DMS 273 (cell line): ENCODE measurements at regions not wholly inside any gene's neighbourhood (a gene's known extent, or its start where the extent isn't known, plus 50 kb on each side); places are given as distances from the start of the nearest gene placed in this dataset.
A peak's percentile ranks its signal among the peaks of the same experiment; 100 is the strongest.
"Not testable (repeated sequence)": the region's sequence is repeated elsewhere in the genome, so short reads cannot be mapped to it uniquely, and the experiment has no call there.

Experiments
- DNase-seq: peaks from one replicate; lab custom pipeline; 2025; ENCODE audit not compliant: unreplicated experiment; lab: John Stamatoyannopoulos, UW

DNA sequence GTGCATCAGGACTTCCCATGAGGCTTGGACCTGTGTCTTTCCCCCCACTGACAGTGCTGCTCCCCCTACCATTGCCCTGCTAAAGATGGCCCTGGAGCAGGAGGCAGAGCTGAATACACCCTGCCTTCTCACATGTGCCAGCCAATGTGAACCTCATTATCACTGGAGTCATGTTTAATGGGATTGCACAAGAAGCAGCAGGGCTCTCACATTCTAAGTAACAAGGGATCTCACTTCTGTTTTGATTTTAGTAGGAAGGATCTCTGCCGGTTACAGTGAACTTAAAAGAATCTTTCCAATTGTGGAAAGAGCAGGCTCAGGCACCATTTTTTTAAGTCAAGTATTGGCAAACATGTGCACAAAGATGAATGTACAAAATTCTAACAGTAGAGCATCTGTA lies 322.1 kb upstream of the MEX3C start:
- DNase-seq = no peak

DNA sequence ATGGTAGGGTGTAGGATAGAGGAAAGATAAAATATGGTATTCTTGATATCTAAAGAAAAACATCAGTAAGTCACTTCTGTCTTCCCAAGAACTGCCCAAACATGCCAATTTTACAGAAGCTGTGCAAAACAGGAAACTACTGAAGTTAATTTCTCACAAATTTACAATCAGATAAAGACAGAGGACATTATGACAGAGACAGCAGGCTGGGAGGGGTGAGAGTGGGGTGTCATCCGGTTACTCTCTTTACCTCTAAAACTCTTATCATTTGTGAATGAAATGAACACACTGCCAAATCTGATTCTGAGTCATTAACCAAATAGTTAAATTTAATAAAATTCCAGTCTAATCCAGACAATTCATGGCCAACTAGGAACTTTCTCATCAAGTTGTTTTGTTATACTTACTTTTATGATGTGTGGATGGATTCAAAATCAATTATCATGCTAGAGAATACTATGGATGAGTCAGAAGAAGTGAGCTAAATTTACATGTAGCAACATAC lies 323.2 kb upstream of the MEX3C start:
- DNase-seq = no peak

DNA sequence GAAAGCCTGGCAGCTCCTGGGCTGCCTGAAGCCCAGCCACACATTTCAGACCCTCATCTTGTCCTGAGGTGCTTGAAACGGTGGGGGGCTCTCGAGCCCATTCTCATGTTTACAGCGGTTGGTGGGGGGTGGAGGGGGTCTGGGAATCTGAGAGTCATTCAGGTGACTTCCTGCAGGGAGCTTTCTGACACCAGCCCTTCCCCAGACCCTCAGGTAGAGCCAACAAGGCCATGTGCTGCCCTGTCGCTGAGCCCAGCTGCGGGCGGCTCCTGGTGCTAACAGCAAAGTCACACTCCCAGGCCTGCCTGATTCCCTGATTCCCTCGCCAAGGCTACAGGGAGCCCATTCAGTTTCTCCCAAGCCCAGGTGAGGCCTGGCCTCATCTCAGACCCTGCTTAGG lies 324.9 kb upstream of the MEX3C start:
- DNase-seq = no peak

DNA sequence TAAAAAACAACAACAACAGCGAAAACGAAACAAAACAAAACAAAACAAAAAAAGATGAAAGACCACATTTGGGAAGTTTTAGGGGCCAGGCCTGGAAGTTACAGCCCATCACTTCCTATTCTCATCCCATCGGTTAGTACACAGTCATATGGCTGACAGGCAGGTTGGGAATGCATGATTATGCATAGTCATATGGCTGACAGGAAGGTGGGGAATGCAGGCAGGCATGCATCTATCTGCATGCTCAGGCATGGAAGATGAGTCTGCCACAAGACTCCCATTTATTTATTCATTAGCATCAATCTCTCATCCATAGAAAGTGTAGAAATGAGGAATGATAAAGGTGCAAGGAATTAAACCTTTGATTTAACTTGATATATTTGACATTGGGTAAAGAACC lies 325.3 kb upstream of the MEX3C start:
- DNase-seq = no peak

DNA sequence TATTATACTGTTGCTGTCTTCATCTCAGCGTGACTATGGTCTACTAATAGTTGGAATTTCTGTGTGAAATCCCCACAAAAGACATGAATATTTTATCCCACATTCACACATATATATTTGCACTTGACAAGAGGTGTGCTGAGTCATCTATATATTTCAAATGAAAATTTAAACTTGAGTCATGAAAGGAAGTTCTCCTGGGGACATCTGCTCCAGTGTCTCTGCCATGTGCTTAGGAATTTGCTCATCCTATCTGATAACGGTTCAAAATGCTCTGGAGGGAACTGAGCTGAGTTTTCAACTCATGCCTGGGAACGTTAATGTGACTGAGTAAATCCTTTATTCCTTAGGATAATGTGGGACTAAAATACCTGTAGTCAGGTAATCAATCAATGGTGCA lies 326.2 kb upstream of the MEX3C start:
- no peak for DNase-seq

DNA sequence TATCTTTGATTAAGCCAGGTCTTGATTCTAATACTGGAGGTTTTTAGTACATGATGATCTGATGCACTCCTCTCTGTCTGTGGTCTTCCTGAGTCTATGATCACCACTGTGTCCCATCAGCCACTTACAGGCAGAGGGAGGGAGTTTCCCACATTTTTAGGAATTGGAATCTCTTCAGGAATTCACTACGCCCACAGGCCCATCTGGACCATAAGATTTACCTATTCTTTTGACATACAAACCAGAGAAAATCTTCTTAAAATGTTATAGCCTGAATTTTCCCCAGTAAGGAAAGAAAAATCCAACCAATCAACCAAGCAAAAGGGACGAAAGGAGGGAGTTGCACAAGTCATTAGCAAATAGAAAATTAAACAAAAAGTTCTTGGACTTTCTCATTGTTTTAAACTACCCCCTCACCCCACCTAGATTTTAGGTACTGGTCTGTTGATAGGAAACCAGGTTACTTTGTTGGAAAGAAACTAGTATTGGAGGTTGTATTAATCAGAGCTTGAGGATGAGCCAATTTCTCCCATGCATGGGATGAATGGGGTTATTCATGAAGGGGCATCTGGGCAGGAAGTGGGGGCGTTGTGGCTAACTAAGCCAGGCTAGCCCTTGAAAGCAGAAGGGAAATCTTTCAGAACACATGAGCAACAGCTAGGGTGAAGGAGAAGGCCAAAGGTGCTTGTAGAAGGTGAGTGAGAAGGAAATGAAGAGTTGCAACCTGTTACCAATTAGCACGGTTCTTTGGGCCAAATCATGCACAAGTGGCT lies 328.2 kb upstream of the MEX3C start:
- DNase-seq = no peak

DNA sequence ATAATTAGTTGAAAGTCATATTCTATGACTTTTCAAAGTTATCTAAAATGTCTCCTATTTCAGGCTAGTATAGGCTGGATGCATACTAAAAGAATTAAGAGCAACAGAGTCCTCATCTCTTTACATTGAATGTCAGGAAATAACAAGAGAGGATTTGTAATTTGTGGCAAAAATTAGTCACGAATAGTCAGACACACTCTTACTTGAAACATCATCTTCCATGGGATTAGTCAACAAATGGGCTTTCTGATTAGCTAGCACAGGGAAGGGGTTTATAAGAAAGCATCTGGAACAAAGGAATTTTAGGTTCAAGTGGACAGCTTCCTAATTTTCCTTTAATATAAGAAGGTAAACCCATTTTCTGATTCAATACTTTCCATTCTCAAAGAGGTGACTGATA lies 330.3 kb upstream of the MEX3C start:
- DNase-seq = no peak

DNA sequence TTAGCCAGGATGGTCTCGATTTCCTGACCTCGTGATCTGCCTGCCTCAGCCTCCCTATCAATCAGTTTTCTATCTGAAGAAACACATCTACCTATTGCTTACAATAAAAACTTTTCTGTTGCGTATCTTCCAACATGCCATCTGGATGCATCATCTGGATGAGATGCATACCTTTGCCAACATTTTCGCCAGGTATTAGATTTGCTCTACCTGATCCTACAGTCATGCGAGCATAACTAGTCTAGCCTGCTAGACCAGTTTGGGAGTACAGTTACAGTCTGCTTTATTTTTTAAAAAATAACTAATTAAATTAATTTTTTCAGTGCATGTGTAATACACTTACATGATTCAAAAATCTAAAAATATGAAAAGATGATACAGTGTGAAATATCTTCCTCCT lies 334.0 kb upstream of the MEX3C start:
- no peak for DNase-seq

DNA sequence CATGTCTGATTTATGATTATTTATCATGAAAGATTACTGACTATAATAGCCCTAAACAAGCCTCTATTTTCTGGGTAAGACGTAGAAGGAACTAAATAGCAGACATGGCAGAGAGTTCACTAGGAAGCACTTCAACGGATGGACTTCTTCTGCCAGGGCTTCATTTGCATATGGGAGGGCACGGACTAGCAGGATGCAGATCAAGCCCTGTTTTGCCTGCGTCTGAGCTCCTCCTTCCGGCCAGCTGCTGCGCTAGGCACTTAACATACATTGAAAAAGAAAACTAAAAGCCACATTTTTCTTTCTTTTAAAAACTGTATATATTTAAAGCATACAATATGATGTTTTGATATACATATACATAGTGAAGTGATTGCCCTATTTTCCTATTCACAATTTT lies 340.0 kb upstream of the MEX3C start:
- peak; percentile 67 for DNase-seq

DNA sequence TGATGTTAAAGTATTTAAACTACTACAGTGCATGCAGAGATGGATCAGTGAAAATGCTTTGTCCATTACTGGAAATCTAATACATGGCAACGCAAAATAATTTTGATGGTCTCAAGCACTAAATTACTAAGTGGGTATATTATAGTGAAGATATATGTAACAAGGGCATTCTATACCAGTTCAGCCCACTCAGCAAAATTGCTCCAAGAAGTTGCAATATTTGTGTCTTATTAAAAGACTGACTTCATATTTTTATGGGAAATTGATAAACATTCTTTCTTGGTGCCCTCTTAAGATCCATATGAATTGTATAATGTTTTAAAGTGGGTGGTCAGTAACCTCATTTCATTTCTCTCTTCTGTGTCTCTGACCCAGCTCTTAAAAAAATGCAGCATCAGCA lies 343.1 kb upstream of the MEX3C start:
- no peak for DNase-seq

DNA sequence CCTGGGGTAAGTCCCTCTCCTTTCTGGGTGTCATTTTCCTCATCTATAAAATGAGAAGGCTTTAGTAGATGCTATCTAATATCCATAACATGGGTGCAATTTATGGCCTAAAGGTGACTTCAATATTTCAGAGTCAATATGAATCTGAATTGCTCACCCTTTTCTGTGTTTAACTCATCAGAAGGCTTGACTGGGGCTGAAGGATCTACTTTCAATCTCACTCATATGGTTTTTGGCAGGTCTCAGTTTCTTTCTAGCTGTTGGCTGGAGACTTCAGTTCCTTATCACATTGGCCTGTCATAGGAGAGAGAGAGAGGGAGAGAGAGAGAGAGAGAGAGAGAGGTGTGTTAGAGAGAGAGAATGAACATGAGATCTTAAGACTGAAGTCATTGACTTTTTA lies 343.7 kb upstream of the MEX3C start:
- DNase-seq = no peak

DNA sequence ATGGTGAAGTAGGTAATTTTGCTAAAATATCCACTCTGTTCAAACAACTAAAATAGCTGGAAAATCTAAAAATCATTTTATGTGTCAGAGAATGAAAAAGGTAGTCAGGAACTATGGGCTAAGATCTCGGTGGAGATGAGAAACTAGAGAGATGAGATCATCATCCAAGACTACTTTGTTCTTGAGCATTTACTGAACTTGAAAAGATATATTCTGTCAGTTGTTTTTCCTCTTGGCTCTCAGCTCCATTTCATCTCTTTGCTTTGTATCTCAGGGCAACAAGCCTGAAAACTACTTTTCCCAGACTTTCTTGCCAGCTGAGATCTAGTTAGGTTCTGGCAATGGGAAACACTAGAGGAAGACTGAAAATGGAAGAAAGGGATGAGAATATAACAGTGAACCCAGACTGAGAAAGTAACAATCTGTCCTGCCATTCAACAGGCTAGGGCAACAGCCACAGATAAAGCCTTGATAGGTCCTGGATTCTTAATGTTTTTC lies 346.2 kb upstream of the MEX3C start:
- no peak for DNase-seq

DNA sequence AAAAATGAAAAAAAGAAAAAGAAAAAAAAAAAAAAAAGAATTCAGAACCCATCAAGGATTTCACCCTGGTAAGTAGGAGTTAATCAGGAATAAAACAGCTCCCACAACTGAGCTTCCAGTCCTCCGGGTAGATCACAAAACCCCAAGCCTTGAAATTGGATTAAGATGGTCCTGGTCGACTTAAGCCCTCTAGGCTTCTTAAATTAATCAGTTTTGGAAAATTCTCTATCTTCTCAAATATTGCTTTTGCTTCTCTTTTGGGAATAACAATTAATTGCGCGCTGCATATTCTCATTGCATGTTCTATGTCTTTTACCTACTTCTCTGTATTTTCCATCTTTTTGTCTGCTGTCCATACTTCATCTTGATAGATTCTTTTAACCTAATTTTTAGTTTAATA lies 348.0 kb upstream of the MEX3C start:
- DNase-seq = no peak

DNA sequence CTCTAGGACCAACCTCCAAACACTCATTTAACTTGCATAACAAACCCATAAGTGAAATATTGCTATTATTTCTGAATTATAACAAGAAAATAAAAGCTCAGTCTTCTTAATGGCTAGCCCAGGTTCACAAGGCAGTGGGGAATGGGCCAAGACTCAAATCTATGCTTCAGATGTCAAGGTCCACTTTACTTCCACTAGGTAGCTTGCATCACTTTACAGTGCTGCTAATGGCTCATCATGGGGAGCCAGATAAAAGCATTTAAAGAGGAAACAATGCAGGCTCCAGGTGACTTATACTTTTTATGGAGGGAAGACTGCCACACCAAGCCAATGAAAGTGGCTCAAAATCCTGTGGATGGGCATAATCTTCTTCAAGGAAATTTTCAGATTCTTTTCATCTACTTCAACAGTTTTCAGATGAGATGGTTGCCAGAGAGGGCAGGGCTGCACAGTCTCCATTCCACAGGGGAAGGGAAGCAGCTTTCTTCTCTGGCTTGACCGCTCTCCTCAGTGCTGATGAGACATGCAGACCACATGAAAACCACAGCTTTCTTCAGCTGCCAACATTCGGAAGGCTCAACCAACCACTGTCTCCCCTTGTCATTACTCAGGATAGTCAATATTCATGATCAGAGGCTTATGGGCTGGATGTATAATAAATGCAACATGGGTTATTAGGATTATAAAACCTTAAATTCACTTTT lies 361.9 kb upstream of the MEX3C start:
- DNase-seq = no peak

DNA sequence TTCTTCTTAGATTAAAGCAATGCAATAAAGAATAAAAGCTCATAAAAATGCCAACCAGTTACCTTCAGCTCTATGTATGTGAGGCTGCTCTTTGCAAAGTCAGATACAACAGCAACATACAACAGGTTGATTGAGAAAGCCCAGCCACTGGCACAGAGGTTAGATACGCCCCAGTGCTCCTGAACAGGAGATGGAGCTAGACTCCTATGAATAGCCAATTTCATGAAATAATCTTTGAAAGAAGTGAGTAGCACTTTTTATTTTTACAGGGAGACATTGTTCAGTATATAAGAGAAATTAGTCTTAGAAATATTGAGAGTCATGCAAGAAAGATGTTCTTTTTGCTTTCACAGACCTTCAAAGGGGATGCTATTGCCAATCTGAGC lies 362.4 kb upstream of the MEX3C start:
- DNase-seq = no peak

DNA sequence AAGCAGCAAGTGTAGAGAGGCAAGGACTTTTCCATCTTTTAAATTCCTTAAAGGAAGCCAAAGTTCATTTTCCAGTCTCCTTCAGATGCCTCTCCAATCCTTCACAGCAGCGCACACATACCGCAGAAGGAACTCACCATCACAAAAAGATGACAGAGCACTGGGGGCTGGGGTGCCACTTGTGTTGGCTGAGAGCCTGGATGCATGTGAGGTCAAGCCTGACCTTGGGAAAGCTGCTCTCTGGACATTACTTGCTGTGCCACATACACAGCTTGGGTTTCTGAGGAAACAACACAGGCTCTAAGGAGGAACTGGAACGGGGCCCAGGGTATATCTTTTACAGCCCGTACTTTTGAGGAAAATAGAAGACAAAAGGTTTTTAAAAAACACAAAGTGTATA lies 364.3 kb upstream of the MEX3C start:
- DNase-seq = no peak

DNA sequence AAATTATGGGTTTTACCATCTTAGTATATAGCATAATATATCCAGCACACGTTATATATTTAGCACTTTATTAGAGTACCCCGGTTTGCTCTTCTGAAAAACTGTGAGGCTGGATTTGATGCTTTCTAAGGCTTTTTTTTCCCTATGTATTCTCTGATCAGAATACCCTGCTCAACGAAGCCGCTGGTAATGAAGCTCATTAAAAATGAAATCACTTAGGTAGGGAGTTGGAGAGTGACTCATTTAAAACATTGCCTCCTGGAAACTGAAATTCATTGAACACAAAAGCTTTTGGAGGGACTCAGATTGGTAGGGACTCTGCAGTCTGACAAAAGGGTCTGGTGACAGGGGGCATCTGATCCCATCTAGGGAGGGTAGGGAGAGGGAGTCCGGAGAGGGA lies 365.4 kb upstream of the MEX3C start:
- DNase-seq = no peak

DNA sequence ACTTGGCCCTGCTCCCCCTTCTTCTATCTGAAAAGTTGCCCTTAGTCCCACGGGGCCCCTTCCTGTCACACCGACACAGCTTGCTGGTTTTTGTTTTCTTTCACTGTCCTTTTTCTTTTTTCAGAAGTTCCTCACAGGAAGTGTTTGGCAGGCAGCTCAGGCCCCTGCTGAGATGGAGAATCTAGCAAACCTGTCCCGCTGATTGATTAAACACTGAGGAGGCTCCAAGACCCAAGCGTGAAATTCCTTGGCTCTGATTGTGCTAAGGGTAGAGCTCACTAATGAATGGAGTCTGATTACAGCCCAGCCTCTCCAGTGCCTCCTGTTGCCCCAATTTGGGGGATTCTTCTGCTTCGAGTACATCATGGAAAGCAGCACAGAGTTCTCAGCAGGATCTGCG lies 365.9 kb upstream of the MEX3C start:
- DNase-seq = no peak

DNA sequence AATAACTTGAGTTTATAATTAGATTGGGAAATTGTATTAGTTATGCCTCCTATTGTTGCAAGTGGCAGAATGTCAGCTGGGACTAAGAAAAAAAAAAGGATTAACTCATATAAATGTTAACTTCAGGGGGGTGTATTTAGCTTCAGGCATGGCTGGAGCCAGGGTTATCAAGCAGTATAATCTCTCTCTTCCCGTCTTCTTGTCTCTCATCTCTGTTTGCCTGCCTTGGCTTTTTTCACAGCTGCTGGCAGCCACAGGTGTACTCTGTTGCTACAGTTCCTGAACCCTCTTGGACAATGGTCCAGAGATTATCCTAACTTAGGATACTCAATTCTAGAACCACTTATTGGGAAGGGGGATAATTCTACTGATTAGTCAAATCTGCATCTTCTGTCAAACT lies 370.7 kb upstream of the MEX3C start:
- no peak for DNase-seq

DNA sequence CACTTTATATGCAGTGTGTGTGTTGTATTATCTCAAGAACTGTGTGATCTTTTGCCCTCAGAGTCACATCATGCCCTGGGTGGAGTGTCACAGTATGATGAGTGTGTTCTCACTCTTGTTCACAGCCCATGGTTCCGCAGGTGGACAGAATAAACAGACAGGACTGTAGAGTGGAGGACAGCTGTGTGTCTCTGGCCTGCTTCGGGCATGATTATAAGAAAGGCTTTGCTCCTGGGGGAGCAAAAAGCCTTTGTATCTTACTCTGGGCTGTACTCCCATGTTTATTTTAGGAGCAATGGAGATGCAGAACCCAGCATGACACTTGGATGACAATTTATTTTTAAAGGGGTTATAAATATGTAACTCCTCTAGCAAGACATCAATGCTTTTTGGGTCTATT lies 371.7 kb upstream of the MEX3C start:
- no peak for DNase-seq

DNA sequence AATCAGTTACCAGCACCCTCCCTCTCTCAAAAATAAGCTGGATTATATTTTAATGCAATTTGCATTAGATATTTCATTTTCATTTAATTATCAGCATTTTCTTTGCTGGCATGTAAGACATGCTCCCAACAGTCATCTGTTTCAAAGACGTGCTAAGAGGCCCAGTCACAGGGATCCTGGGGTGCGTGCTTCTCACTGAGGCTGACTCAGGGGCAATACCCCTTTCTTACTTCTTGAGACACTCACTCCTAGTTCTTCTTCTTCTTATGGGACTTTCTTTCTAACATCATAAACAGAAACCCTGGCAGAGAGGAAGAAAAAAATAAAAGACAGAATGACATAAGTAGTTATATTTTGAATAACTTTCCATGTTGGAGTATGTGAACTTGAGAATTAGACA lies 372.1 kb upstream of the MEX3C start:
- no peak for DNase-seq

DNA sequence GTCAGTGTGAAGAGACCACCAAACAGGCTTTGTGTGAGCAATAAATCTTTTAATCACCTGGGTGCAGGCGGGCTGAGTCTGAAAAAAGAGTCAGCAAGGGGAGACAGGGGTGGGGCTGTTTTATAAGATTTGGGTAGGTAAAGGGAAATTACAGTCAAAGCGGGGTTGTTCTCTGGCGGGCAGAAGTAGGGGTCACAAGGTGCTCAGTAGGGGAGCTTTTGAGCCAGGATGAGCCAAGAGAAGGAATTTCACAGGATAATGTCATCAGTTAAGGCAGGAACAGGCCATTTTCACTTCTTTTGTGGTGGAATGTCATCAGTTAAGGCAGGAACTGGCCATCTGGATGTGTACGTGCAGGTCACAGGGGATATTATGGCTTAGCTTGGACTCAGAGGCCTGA lies 372.6 kb upstream of the MEX3C start:
- DNase-seq = not testable (repeated sequence)

DNA sequence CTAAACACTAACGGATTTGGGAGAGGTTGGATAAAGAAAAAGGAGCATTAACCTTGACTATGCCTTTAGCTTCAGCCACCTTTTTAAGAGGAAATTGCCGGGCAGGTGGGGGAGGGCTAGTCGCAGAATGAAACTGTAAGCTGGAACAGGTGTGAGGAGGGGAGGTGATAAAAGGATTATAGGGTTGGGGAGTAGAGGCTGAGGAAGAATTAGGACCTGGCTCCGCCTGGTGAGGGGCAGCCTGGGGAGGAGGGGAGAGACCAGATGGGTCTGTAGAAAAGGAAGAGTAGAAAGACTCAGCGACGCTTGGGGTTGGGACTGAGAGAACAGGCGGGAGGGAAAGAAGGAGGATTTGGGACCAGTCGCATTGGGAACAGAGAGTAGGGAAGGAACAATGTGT lies 376.4 kb upstream of the MEX3C start:
- not testable (repeated sequence) for DNase-seq
